ENCODE measurements at regions not wholly inside any gene's neighbourhood (a gene's known extent, or its start where the extent isn't known, plus 50 kb on each side); places are given as distances from the start of the nearest gene placed in this dataset.

DNA sequence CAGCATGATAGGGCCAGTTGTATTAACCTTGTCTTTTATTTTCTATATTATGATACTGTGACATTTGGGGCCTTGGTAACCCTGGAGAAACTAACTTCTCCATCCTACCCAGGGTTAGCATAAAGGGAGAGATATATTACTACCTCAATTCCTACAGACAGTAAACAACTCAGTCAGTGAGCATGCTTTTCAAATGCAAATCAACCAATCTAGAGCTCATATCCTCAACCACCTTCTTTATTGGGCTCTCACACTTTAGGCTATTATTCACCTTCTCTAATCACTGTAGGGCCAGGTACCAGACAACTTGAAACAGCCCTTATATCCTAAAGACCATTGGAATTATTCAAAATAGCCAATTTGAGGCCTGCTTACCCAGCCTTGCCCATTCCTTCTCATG, 477.6 kb downstream of the PTPRC start:
- no peak for DNase-seq

DNA sequence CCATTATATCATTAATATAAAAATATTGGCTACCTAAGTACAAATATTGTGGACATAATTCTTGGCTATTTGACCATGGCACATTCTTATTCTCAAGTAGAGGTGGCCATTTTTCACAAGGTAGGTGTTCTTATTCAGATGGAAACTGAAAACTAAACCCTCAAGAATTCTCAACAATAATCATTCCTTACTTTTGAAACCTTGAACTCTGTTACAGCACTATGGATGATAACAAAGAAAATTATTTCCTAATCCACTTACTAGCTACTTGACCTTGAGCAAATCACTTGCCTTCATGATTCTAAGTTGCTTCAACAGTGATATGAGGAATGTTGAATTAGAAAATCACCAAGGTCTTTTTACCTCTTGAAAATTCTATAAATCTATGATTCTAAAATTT, 482.2 kb downstream of the PTPRC start:
- DNase-seq, result no peak

DNA sequence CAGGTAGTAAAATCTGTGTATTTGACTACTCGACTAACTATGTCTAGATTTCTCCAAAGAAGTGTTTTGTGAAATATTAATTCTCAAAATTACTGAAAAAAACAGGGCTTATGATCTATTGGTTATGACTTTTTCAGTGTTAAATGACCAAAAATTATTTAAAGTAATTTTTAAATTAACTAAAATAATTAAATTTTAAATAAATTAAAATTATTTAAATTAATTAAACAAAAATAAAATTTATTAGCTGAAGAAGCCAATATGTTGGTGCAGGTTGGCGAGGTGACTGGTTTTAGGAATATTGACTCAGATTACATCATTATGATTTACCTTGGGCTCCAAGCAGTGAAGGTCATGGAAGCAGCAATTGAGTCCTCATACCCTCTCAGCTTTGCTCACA, 483.2 kb downstream of the PTPRC start:
- DNase-seq, result no peak

DNA sequence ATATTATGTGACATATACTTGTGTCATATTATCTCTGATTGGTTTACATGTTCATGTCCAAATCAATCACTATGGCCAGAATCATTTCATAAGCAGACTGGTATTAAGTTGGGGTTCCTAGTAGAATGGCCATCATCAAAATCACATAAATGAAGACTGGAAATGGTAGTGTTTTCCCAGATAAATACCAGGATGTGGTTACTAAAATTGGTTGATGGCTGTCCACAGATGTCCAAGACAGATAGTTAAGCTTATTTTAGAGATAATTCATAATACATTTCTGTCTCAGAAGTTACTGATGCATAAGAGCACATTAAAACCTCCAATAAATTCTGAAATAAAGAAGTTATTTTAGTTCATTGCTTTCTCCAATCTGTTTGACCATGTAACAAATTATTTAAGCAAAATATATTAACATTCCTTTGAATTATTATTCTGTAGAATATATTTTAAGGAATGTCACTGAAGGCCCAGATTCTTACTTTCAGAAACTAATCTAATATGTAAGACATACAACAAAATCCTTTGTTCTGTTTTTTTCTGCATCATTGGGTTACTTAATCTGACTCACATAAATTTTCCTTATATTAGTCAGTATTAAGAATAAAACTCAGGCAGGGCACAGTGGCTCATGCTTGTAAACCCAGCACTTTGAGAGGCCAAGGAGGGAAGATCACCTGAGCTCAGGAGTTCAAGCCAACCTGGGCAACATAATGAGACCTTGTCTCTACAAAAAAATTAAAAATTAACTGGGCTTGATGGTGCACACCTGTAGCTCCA, 483.9 kb downstream of the PTPRC start:
- peak; percentile 39 for DNase-seq

DNA sequence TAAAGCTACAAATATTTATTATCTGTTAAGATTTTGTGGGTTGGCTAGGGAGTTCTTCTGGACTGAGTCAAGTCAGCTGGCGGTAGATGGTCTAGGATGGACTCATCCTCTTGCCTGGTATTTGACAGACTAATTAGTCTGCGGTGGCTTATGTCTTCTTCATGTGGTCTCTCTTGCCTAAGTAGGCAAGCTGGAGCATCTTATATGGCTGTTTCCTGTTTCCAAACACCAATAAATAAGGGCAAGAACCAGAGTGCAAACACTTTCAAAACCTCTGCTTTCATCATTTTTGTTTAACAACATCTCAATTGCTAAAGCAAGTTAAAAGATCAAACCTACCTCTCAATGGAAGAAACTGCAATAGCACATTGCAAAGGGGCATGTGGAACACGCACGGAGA, 484.8 kb downstream of the PTPRC start:
- peak; percentile 62 for DNase-seq

DNA sequence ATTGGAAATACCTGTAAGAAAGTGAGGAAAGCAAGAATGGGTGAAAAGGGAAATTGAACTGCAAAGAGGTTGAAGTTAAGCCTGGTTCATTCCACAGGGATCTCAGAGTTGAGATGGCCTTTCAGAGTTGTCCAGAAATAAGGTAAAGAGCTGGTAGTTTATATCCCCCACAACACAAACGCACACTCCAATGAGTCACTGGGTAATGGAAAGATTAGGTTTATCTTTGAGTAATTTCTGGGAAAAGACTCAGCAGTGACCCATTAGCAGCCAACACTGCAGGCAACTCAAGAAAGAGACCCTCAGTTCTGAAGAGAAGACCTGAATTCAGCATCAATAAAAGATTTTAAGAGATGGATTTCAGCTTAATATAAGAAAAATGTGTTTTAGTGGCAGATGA, 485.5 kb downstream of the PTPRC start:
- DNase-seq, result no peak

DNA sequence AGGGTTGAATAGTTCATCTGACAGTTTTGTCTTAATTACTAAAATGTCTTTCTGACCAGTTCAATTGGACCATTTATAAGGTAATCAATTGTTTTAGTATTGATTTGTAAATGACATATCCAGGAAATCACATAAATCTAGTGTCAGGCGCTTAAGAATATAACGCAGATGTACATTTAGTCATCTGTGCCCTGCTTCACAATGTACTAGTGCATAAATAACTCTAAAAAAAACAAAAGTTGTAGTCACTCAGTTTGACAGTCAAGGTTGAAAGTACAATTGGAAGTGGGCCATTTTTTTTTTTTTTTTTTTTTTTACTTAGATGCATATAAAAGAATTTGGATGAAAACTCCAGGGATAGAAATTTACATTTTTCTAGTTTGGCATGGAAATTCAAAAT, 490.4 kb downstream of the PTPRC start:
- no peak for DNase-seq

DNA sequence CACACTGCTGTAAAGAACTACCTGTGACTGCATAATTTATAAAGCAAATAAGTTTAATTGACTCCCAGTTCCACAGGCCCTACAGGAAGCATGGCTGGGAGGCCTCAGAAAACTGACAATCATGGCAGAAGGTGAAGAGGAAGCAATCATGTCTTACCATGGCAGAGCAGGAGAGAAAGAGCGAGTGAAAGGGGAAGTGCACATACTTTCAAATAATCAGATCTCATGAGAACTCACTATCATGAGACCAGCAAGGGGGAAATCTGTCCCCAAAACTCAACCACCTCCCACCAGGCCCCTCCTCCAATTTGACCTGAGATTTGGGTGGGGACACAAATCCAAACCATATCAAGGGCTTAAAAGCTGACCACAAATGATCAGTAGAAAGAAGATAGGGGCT, 493.2 kb downstream of the PTPRC start:
- no peak for DNase-seq

DNA sequence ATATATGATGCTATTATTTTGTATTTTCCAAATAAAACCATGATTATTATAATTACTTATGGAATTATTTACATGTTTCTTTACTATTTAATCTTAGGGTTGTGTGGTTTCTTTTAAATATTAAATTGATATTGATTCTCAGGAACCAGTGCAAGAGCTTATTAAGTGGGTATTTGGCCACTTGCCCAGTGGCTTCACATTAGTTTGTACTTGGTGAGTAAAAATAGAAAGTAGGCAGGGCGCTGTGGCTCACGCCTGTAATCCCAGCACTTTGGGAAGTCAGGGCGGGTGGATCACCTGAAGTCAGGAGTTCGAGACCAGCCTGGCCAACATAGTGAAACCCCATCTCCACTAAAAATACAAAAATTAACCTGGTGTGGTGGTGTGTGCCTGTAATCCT, 497.1 kb downstream of the PTPRC start:
- DNase-seq, result no peak

DNA sequence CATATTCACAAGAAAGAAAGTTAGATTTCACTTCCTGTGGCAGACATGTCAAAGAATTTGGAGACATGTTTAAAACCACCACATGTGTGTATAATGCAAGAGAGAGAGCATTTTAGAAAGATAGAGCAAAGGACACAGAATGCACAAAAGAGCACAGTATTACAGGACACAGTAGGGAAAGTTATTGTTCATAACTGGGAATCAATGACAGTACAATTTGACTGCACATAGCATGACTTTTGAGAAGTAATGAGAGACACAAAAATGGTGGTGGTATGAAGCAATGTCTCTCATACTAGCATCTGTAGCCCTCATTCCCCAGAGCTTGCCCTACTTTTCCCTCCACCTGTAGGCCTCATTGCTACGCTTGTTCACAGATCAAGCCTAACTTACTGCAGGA, 499.2 kb downstream of the PTPRC start:
- DNase-seq, result no peak

DNA sequence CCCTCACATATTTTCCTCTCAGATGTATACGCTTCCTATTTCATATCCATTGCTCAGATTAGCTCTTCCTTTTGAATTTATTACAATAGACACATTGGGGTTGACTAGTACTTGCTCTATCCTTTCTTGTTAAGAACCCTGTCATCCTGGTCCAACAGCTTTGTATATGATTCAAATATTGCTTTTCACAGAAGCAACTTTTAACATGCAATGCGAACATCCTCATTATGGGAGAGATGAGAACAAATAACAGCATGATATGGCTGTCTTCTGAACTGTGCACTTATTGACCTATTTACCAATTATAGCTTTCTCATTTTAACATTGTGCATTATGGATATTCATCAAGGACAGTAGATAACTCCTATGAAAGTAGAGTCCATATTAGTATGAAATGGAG, 510.8 kb downstream of the PTPRC start:
- no peak for DNase-seq

DNA sequence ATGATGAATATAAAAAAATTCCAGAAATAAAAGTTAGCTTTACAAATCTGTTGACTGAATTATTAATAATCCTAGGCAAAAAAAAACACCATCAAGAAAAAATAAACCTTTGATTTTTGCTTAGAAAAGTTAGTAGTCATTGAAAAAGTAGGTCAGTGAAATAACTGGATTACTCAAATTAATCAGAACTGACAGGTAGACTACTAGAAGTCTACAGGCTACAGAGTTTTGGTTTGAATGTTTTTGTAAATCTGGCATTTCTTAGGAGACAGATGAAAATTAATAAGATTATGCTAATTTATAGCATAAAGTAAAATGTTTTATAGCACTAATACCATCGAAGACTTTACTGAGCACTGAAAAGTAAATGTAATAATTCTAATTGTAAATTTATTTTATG, 511.9 kb downstream of the PTPRC start:
- no peak for DNase-seq

DNA sequence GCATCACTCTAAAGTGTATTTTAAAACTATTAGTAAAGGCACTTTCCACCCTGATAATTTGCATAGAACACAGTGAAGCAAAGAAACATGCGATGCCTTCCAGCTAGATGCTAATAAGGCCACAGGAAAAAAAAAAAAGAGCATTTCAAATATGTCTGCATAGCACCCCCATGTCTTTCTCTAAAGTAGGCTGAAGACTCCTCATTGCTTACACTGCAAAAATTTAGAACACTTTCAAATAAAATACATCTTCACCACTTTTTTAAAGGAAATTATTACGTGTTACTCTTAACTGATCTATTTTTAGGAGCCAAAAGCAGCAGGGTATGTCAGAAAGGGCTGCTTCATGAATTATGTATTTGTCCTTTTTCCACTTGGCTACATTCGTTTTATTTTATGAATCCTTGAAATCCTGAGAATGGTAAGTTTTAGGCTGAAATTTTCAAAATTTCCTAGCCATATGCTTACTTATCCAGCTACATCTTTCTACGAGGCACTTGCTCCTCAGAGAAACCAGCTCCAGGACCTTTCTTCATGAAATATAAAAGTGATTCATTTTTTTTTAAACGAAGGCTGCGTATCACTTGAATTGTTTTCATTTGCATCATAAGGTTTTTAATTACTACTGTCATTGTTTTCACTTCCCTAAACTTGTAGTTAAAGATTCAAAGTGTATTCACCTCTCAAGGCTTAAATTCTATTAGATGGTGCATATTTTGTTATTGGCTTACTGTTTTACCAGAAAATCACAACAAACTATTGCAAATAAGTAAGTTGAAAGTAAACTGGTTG, 513.0 kb downstream of the PTPRC start:
- DNase-seq, result no peak

DNA sequence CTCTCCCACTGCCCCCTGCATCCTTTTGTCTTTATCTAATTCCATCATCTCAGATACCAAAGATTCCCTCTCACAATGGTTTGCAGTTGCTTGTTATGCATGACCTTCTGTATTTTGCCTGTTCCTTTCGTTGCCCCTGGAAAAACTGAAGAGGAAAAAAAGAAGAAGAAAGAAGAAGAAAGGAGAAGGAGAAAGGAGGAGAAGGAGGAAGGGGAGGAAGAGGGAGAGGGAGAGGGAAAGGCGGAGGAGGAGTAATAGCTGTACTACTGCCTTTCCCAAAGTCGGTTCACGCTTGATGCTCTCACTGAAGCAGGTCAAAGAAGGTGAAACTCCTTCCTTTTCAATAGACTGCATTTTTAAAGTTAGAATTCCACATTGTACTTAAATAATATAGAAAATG, 513.8 kb downstream of the PTPRC start:
- DNase-seq, result no peak

DNA sequence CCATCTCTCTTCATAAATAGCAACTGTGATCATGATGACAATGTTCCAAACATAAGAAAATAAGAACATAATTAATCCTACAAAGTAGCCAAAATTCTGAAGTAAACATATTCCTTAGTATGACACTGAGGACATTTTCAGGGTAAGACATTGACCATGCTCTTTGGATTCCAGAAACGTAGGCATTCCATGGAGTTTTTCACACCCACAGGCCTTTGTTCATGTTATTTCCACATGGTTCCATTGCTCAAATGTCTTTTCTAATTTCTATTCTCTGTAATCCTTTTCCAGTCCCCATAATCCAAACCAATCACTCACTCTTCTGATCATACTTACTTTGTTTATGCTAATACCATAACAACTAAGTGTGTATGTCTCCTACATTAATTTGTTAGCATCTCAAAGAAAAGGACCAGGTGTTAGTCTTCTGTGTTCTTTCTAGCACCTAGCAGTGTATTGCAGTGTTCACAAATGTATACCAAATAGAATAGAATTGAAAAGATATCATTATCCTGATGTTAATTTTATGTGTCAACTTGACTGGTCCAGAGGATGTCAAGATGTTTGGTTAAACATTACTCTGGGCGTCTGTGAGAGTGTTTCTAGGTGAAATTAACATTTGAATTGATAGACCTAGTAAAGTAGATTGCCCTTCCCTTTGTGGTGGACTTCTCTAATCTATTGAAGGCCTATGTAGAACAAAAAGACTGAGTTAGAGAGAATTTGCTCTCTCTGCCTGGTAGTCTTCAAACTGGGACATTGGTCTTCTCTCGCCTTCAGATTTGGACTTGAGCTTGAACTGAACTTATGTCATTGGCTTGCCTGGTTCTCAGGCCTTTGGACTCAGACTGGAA, 516.6 kb downstream of the PTPRC start:
- no peak for DNase-seq

DNA sequence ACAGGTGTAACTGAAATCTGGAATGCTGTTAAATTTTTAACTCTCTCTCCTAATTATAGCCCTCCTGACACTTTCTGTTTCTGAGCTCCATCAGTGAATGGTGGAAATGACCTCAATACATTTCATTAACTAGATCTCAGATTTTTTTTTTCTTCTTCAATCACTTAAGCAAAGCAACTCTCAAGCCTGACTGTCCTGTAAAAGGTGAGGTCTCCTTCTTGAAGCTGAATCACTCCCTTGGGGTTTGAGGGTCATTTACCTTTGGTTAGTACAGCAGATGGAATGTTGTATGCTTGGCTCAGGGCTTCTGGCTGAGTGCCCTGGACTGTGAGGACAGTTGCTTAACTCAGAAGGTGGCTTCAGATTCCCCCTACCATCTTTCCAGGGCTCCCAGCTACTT, 518.7 kb downstream of the PTPRC start:
- DNase-seq, result no peak

DNA sequence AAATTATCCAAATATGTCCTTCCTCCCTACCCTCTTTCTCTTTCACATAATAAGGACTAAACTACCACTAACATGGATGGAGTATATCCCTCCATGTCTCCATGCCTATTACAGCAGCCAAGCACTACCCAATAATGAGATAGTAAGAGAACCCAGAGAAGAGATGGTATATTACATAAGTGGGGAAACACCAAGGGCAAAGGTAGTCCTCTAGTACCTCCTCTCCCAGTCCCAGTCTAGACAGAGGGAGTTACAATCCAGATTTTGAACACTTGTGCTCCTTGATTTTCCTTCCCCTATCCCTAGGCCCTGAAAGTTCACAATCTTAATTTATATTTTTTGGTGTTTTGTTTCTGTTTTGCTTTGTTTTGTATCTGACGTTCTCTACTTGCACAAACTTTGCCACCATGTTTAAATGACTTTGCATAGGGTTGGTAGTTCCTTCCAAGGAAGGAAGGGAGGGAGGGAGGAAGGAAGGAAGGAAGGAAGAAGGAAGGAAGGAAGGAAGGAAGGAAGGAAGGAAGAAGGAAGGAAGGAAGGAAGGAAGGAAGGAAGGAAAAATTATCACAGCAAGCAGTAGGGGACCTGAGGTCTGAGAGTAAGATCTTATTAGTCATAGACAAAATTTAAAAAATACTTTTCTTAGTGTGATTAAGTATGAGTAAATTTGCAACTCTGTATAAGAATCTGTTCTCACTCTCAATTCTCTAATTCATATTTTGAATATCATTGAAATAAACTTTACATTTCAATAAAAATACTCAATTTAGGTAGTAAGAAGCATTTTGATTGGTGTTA, 521.9 kb downstream of the PTPRC start:
- DNase-seq, result no peak

DNA sequence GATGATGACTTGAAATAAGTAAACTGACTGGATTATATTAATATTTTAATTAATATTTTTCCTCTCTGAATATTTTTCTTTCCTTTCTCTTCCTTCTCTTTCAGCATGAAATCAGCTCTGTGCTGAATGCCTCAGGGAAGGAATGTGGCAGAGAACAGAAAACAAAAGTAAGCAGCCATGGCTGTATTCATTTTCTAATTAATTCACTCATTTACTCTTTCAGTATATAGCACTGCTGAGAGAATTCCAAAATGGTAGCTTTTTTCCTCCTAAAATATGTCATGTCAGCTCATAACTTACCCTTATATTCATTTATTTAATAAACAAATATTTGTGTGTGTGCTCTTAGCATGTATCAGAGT, 522.5 kb downstream of the PTPRC start:
- DNase-seq, result no peak

DNA sequence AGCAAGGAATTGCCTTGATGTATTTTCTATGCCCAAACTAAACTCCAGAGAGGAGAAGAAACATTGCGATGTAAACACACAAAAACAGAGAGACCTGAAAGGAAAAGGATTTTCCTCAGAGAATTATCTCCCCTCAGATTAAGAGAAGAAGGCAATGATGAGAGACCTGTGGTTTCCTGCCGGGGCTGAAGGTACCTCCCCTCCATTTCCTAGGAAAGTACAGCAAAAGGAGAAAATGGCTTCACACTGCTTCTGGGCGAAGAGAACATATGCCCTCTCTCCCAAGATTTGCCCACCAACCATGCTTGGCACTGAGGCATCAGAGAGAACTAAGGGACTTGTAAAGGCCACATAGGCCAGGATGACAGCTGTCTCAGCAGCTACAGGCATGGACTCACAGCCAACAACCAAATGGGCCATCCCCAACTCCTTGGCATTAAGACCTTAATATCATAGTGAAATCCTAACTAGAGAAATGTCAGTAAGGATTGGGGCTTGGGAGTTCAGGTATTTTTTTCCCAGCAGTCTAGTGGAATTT, 523.0 kb downstream of the PTPRC start:
- no peak for DNase-seq

DNA sequence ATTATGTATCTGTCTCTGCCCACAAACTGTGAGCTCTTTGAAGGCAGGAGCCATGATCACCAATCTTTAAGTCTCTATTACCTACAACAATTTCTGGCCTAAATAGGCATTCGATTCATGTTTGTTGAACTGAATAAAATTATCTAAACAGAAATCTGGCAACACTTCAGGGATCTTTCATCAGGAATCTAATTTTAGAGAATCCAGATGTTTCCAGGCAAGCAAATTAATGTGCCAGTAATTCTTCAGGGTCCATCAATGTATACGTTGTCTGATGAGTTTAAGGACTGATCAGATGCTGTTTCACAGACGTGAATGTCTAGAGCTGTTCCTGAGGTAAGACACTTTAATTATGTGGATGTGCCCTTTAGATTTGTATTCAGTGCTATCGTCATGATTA, 524.4 kb downstream of the PTPRC start:
- DNase-seq, result no peak

DNA sequence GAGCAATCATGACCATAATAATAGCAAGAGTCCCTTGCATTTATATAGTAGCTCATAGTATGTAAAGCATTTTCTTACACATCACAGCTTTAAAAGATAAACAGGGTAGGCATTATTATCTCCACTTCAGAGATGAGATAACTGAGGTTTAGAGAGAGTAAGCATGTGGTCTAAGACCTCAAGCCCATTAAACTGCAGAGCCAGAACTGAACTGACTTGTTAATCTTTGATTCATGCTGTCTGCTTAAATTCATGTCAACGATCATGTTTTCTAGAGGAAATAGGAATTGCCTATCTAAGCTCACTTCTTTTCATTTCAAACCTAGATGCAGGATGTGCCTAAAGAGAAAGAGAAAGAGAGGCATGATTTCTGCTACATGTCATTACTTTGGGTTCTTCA, 524.8 kb downstream of the PTPRC start:
- DNase-seq, result no peak

DNA sequence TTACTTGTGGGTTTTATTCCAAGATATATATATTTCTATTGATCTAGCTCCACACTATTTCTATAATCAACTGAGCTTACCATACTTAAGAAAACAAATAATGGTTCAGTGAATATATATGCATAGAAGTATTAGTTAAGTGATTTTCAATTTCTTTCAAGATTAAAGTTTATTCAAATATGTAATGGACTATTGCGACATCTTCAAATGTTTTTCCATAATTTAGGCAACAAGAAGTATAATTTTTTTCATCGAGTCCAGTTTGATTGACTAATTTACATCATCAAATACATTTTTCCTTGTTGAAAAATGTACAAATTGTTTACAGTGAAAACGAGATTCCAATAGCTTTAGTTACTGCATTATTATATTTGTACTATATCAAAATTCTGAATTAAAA, 528.6 kb downstream of the PTPRC start:
- no peak for DNase-seq

Data from fibroblast of skin of scalp (primary cell).